DMS79 (cell line): ENCODE measurements at regions not wholly inside any gene's neighbourhood (a gene's known extent, or its start where the extent isn't known, plus 50 kb on each side); places are given as distances from the start of the nearest gene placed in this dataset.

ENCODE experiments used
- DNase-seq: peaks from one replicate; lab custom pipeline; 2025; lab: John Stamatoyannopoulos, UW

DNA sequence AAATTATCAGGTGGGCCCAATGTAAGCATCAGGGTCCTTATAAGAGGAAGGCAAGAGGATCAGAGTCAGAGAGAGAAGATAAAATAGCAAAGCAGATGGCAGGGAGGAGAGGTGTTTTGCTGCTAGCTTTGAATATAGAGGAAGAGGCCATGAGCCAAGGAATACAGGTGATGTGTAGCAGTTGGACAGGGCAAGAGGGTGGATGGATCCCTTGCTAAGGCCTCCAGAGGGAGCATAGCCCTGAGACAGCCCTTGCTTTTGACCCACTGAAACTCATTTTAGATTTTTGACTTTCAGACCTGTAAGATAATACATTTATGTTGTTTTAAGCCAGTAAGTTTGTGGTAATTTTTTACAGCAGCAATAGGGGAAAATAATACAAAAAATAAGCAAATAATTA, 116.6 kb upstream of the PARD3B start:
- no peak for DNase-seq

DNA sequence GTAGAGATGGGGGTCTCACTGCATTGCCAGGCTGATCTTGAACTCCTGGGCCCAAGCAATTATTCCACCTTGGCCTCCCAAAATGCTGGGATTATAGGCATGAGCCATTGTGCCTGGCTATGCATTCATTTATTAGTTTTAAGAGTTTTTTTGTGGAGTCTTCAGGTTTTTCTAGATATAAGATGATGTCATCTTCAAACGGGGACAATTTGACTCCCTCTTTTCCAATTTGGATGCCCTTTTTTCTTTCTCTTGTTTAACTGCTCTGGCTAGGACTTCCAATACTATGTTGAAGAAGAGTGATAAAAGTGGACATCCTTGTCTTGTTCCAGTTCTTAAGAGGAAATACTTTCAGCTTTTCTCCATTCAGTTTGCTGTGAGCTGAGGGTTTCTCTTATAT, 113.7 kb upstream of the PARD3B start:
- DNase-seq: no peak

DNA sequence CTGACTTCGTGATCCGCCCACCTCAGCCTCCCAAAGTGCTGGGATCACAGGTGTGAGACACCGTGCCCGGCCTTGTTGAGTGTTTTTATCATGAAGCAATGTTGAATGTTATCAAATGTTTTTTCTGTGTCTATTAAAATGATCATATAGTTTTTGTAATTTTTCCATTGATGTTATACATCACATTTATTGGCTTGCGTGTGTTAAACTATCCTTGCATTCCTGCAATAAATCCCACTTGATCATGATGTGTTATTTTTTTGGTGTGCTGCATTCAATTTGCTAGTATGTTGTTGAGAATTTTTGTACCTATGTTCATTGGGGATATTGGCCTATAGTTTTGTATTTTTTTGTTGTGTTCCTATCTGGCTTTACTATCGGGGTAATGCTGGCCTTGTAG, 113.1 kb upstream of the PARD3B start:
- no peak for DNase-seq

DNA sequence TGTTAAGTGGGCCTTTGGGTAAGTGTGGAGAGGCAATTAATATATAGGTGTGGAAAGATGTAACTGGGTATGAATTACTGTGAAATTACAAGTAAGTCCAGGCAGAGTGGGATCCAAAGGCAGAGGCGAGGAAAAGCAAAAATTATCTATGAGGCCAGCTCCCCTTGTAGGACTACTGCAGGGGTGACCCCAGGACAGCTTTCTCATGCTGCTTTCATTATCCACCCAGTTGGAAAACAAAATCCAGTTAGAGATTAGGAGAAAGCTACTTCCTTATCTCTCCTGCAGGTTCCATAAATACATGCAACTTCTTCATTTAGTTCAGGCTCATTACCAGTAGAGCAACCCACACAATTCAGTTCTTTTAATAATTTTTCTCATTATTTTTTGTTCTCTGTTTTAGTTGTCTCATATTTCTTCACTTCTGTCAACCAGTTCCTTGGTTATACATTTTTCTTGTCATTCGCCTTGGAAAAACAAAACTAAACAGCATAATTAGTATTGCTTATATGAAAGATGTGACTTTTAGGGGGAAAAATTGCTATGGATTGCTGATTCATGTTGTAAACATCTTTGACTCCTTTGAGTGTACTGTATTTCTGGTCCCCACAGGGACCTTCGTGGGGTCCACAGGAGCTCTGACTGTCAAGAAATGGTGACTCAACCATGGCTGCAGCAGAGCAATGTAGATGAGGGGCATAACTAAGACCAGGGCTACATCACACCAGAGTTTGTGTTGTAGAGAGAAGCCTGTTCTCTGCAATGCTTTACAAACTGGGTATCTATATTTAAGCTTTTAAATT, 110.4 kb upstream of the PARD3B start:
- DNase-seq: no peak

DNA sequence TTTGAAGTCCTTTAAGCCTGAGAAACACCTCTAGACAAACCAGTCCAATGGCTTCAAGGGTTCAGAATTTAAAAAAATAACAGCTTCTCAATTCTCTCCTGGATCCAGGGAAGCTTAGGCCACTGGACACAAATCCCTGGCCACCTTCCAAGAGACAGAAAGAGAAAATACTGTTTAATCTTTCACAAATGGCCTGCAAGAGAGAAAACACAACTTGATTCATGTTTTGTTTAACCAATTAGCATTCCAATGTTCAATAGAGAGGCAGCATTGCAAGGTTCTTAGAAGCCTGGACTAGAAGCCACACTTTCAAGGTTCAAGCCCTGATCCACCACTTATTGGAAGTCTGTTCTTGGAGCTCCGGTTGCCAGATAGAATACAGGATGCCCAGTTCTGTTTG, 109.0 kb upstream of the PARD3B start:
- no peak for DNase-seq

DNA sequence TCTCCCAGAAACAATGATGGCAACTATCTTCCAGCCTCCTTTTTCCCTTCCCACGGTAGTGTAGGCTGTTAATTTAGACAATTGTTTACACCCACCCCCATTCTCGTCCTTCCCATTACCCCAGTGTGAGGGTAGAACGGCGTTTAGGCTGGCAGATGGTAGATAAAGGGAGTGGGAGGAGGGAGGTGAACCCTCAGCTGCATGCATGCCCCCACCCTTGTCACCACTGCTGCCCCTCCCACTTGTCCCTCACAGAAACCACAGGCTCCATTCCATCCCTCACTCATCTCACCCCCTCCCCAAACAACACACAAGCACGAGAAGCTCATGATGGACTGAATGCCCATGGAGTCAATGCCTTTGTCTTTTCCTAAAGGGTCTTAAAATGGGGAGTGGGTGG, 107.9 kb upstream of the PARD3B start:
- DNase-seq: no peak

DNA sequence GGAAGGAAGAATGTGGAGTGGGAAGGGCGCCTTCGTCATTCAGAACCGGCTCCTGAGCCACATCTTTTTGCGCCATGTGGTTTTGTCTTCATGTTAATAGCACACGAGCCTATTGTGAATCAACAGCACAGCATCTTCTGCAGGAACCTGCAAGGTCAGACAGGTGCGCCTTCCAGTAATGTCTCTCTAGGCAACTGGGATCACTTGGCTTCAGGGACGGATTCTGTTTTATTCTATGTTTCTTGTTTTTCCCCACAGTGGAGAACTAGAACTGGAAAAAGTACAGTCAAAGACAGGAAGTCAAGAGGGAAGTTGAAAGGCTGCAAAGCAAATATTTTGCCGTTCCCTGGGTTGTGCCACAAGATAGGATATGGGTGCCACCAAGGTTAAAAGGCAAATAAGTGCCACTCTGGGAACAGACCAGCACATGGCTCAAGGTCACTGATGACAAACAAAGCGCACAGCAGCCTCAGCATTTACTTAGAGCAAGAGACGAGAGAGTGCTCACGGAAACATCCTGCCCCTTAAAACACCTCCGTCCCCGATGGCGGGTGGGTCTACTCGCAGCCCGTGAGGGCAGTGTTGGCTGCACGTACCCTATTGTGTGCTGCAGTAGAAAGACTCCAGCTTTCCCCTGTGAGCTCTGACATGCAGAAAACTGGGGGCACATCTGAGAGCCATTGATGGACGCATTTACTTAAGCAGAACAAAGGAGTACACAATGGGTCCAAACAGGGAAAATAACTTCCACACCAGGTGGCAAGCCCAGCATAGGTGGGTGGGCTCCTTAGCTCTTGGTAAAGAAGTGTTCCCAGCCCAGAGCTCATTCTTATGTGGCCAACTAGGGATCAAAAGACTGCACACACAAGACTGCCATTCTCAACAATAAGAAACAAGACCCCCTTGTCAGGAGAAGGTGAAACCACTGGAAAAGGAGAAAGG, 107.2 kb upstream of the PARD3B start:
- DNase-seq: no peak

DNA sequence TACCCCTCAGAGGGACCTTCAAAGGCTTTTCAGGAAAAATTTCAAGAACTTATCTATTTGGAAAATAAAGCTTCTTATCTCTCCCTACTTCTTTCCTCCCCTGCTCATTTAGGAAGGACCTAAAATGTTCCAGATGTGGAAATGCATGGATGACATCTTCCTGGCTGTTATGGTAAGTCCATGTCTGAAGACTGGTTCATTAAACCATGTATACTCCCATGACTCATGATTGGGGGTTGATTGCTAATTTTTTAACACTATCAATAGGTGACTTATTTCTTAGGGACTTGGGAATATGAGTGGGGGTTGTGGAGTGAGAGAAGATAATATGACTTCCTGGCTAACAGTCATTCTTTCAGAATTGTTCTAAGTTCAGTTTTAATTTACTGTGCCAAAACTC, 104.0 kb upstream of the PARD3B start:
- DNase-seq: no peak

DNA sequence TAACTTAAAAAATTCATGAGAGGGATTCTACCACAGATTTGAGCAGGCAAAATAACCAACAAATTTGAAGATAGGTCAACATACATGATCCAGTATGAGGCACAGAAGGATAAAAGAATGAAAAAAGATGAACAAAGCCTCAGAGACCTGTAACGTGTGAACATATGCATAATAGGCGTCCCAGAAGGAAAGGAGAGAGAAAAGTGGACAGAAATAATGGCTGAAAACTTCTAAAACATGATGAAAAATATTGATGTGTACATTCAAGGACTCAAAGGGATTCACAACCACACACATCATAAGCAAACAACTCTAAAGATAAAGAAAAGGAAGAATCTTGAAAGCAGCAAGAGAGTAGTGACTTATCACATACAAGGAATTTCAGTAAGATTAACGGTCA, 100.1 kb upstream of the PARD3B start:
- no peak for DNase-seq

DNA sequence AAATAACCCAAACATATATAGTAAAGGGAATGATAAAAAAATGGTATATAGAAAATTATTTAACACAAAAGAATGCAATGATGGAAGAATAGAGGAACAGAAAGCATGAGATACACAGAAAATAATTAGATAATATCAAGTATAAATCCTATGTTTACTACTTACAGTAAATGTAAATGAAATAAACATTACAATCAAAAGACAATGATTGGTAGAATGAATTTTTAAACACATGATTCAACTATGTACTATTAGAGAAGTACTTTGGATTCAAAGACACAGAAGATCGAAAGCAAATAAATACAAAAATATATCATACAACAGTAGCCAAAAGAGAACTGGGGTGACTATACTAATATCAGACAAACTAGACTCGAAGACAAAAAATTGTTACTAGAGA, 97.6 kb upstream of the PARD3B start:
- no peak for DNase-seq

DNA sequence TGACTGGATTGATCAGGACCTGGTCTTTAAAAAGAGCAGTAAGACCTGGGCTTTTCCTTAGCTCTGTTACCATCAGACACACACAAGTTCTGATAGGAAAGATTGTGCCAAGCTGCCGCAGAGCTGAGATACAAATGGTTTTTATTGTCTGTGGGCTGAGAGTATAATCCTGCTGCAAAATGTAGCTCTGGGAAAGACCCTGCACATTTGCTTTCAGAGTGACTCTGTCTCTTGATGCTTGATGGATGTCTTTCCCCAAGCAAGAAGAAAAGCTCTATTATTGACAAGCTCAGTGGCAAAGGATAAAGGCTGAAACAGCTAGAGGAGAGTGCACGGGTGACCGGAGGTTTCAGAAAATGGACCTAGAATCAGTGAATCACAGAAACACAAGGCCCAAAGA, 95.3 kb upstream of the PARD3B start:
- DNase-seq: no peak

DNA sequence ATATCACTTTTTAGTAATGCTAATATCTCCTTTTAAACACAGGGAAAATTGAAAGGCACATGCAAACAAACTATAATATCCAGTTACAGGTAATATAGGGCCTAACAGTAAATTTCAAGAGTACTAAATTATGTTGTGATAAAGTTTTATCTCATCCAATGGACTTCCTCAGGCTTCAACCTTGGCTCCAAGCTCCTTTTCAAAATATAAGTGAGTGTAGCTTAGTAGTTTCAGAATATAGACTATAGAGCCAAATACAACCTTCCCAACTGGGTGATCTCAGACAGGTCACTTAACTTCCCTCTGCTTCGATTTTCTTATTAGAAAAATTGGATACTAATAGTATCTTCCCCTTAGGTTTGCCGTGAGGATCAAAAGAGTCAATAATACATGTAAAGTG, 93.5 kb upstream of the PARD3B start:
- no peak for DNase-seq

DNA sequence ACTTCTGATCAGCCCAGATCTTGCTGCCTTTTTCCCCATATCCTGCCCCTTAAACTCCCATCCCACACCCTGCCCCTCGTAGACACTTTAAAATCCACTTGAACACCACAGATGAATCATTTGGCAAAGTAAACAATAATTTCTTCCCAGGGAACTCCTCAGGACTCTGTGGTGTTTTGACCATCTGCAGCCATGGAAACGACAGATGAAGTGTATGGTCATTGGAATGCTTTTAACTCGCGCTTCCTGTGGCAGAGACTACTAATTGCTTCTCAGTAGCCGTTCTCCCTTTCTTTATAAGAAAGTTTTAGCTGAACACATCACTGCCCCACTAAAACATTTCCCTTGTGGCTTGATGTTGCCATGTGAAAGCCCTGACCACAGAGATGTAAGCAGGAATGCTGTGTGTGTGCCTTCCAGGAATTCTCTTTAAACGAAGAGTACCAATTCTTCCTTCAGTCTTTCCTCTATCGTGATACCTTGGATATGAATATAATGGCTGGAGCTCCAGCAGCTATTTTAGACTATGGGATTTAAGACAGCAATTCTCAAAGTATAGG, 92.7 kb upstream of the PARD3B start:
- peak; percentile 93 for DNase-seq

DNA sequence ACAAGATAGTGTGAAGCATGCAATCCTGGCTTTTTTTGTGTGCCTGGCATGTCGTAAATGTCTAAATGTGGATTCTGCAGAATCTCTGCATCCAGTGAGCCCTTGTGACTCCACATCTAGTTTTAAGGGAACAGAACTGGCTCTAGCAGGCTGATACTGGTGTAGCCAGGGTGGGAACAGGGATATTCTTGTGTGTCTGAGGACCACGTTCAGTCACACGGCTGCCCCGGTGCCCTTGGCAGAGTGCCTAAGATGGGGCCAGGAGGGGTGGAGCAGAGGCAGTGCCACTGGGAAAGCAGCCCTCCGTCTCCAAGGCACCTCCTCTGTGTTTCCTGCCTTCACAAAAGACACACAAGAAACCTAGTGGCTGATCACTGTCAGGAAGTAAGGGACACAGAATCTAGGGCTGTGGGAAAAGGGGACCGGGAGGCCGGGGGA, 91.5 kb upstream of the PARD3B start:
- peak; percentile 7 for DNase-seq

DNA sequence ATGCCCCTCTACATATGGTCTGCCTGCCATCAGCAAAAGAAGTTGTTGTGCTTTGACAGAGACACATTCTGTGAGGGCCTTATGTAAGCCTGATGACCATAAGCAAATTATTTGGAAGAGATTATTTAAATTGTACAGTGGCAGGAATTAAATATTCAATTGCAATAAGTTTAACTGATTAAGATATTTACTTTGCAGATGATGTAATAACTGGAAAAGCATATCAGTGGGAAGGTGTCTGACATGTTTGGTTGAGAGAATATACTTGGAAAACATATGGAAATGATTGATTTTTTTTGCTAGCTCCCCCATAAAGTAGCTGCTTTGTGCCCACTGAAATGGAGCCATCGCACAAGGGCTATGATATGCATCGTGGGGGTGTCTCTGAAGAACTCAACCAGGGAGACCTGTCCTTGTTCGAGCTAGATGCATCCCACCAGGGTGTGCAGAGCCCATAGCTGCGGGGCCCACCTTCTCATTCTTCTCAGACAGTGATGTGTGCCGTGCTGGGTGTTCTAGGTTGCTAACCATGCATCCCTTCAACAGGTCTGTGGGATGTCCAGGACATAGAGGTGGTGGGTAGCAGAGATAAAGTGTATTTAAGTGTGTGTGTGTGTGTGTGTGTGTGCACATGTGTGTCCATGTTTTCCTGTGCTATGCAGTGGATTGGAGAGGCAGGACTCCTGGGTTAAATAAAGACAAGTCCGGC, 90.4 kb upstream of the PARD3B start:
- DNase-seq: no peak

DNA sequence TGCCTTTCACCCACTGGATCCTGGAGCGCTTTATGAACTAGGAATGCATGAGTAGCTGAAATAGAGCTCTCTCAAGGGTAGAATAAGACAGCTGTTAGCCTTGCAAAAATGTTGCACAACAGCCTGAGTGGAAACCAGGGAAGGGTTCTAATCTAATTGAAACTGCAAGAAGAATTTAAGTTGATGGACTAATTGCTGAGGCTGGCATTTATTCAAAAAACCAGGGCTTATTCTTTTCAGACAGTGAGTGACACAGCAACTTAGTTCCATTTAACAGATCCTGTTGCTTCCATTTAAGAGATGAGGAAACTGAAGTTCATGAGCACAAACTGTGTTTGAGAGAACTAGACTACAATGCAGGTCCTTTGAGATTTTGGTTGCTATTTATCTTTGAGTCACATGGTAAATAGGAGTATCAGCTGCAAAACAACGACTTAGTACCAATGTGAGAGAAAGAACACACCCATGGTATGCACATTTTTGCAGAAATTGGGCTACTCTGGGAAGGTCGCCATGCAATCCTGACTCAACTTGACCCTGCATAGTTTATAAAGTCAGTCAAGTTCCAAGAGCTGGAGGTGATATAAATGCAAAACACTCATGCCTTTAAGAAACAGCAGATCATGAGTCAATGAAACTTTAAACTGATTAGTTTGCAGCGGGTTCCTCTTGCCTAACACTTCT, 76.4 kb upstream of the PARD3B start:
- DNase-seq: no peak

DNA sequence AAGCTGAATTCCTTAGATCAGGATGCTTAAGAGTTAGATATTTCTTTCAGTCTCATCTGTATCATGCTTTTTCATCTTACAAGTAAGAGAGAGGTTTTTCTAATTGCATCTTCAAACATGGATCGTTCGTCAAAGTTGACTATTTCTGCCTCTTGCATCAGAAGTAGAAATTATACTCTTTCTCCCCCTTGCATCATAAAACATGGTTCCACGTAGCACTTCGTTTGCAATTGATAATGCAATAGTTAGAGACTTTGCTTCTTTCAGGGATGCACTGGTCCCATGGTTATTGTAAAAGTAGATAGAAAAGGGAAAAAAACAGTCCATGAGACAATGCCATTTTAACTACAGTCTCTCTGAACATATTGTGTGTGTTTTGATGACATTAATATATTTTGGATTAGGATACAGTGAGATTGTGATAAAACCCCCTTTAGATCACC, 75.1 kb upstream of the PARD3B start:
- no peak for DNase-seq

DNA sequence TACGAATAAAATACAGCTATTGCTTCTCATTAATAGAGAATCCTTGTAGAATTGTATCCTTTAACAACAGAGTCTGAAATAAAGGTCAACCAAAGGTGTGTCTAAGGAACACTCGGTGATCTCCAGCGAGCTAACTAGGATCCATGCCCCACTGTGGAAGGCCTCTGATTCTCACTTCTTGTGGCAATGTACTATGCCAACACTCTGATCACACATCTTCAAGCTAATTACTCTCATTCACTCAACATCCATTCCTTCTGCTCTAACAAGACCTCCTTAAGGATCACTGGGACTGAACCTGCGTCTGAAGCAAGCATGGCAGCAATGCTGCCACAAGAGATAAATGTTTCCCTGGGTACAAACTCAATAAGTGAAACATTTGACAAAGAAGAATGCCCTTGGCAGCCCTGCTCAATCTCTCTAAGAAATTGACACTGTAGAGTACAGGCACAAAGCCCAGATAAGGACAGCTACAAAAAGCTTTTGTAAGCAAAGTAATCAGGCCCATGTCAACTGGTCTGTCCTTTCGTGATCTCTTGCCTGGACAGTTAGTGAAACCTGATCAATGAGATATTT, 74.6 kb upstream of the PARD3B start:
- no peak for DNase-seq

DNA sequence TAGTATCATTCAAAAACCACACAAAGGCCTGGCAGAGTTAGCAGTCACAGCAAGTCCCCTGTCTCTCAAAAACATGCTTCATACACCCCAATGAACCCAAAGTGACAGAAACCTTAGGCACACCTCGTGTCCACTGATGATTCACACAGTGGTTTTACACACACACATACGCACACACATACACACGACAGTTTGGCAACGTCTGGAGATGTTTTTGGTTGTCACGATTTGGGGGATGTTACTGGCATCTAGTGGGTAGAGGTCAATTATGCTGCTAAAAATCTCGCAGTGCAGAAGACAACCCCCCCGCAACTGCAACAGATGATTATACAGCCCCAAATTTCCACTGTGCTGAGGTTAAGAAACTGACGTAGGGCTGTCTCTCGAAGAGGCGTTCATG, 72.9 kb upstream of the PARD3B start:
- DNase-seq: no peak

DNA sequence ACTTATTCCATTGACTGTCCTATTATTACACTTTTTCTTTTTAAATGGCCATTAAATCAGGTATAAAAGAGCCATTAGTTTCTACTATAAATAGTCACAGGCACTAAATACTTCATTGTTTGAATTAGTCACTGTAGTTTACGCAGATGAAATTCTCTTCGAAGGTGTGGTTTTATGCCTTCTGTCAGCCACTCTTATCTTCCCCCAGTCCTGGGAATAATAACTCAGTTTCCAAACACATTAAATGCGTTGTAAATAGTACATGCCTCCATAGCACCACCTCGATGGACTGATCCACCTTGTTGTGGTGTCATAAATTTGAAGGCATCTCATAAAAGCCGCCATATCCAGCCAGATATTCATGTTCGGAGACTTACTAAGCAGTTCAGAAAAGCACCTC, 72.1 kb upstream of the PARD3B start:
- DNase-seq: no peak

DNA sequence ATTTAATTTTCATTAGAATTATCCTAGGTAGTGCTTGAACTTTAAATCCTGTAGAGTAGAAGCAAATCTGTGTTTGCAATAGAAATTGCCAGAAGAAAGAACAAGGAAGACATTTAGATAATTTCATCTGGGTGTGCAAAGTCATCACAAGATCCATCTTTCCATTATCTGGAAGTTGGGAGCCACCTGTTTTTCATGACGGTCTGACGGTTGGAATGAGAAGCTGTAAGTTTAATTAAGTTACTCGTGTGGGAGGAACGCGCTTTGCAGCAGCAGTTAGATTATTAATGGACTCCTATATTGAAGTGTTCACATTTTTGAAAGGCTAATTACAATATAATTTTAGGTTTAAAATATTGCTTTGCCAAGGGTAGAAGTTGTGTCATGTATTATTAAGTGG, 69.9 kb upstream of the PARD3B start:
- no peak for DNase-seq
